GM18499 (cell line): ENCODE measurements at regions not wholly inside any gene's neighbourhood (a gene's known extent, or its start where the extent isn't known, plus 50 kb on each side); places are given as distances from the start of the nearest gene placed in this dataset.
A peak's percentile ranks its signal among the peaks of the same experiment; 100 is the strongest.

ENCODE experiments used
- ATAC-seq: cut with Tn5 transposase; IDR thresholded peaks from one replicate; pipeline ENCODE4 v1.9.1; 2021; ENCODE audit warnings: moderate number of reproducible peaks; ENCODE audit not compliant: insufficient read depth, unreplicated experiment

DNA sequence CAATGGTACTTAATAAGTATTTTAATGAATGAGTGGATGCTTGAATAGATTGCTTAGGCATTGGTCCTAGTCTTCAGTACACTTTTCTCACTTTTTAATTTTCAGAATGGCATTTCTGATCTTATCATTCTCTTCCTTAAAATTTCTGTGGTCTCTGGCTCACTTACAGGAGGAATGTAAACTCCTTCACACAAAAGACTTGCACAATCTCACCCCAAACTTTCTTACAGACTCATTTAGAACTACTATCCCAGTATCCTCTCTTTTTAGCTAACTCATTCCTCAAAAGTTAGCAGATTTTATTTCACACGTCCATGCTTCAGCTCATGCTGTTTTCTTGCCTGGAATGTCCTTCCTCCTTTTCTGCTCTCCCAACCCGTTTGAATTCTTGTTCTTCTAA is 350.1 kb downstream of the GRXCR1 start:
- no peak for ATAC-seq

DNA sequence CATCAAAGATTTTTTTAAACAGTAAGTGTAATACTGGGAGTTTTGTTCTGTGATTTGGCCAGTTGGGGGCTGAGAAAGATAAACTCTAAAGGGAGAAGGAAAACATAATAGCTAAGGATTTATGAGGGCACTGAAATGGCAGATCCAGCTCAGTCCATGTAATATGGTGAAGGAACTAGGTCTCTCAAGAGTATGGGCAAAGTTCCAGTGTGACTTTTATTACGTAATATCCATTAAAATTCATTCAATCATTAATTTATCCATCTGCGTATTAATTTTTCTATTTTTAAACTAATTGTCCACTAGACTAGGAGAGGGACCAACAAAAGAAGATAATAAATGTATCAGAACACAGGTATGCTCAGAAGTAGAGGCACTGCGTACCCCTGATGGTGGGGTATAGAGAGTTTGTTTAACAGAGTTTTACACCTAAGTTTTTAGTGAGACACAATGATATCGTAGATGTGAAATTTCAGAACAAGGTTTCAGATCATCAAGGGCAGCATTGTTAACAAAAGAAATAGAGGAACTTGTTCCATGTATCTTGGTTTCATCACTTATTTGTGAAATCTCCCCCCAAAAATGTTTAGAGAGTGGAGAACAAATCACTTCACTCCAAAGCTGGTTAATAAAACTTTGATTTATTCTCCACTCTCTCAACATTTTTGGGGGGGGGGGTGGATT is 351.1 kb downstream of the GRXCR1 start:
- ATAC-seq, result no peak

DNA sequence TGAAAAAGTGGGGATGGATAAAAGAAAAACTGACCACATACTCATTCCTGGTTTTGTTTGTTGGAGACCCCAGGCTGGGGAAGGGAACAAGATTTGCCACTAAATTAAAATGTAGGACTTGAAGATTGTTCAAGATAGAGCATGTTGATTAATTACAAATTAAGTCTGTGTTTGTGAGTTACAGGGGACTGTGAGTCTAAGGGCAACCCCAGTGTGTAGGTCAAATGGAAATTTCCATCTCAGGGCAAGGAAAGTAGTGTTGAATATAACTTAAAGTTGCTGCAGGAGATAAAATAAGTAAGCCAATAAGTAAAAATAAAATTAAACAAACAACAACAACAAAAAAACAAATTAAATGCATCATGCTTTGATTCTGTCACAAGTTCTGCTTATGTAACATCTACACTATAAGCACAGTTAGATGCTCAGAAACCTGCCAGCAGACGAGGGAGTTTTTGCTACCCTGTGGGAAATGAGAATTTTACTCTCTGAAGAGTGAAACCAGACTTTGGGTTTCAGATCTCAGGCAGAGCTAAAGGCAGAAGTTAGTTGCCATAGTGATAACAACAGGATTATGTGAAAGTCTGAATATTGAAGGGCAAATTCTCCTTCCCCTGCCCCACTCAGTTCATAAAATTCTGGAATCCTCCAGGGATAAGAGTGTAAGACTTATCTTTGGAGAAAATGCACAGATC is 352.3 kb downstream of the GRXCR1 start:
- peak; percentile 100 for ATAC-seq

DNA sequence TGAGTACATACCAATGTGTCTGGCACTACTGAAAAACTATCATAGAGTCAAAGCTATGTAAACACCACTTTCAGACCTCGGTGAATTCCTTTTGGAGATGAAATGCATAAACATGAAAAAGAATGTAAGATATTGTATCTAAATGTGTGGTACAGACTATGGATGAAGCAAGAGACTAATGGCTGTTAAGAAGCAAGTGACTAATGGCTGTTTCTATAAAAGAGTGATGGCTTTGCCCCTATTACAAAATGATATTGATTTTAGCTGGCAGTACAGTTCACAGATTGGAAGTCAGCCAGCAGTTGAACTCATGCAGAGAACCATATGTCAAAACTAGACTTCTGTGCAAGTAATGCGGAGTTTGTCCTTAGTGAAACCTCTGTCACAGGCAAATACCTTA is 359.3 kb downstream of the GRXCR1 start:
- no peak for ATAC-seq

DNA sequence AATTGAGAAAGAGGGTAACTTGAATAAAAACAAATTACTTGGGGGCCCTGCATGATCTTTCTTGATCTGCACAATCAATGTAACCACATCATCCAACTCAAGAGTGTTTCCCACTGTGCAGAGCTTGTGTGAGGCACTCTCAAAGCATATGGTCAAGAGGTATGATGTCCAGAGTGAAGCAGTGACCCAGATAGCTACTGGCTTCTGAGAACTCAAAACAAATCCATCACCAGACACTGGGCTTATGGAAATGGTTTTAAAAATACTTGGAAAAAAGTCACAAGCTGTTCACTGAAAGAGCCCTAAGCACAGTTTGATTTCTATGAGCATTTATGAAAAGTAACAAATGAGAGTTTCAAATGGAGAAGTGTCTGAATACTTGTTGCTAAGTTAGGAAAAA is 361.0 kb downstream of the GRXCR1 start:
- ATAC-seq, result no peak

DNA sequence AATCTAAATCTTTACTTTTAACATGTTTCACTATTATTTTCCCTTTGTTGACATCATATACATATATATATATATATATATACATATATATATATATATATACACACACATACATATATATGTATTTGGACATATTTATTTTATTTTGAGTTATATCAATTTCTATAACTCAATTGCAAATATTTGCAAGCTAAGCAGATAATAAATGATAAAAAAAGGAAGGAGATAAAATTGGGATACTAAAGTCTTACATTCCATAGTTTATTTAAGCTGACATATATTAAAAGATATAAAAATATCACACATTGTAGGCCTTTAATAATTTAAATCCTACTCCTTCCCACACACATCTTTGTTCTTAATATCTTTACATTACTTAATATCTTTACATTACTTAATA is 372.2 kb downstream of the GRXCR1 start:
- no peak for ATAC-seq

DNA sequence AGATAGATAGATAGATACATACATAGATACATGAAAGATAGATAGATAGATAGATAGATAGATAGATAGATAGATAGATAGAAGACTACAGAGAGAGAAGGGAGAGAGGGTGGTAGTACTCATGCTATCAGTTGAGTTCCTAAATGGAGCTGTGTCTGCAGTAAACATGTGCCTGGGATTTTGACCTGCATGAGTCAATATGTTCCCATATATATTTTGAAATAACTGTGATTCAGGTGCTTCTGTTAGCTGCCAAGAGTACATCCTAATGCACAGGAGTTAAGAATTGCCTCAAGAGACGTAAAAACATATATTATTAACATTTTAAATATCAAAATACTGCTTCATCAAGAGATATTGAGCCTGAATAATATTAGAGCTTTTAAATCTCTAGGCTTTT is 379.4 kb downstream of the GRXCR1 start:
- no peak for ATAC-seq

DNA sequence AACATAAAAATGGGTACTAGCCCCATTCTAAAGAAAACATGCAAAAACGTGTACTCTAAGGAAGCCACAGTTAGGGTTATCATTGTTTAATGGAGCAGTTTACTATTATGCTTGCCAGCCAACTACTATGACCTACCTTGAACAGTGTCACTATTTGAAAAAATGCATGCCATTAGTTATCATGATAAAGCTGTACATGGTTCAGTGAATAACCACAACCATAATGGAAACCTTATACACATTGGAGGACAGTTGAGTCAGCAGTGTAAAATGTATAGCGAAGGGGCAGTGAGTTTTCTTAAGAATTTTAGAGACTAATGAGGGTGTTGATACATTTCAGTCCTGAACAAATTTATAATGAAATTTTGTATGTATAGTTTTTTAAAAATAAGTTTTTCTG is 381.9 kb downstream of the GRXCR1 start:
- no peak for ATAC-seq

DNA sequence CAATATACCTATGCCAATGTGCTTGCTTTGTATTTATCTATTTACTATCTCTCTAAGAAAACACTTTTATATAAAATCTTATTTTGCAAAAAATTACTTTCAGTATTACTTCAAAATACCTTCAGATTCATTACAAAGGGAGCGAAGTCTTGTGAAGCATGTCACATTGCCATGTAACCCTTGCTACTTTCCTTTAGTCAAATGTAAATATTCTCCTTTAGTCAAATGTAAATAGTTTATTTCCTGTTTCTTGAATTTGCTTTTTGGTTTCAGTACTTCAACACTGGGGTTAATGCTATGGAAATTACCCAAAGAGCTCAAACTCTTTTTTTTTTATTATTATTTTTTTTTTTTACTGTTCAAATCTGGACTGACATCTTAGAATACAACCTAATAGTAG is 383.3 kb downstream of the GRXCR1 start:
- ATAC-seq, result no peak

DNA sequence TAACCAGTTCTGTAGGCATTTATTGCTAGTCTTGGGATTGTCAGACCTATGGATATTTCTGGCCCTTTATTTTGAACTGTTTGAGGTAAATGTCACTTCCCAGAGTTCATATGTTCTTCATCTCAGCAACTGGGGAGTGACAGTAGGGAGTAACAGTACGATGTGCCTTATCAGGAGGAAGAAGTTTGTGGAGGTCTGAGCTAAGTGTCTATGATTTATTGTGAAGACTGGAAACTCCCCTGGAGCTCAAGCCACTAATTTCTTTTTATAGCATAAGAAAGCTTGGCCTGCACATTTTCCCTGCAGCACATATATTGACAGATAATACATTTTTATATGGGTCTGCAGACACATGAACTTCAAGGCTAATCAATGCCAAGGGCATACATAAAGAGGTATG is 383.8 kb downstream of the GRXCR1 start:
- no peak for ATAC-seq

DNA sequence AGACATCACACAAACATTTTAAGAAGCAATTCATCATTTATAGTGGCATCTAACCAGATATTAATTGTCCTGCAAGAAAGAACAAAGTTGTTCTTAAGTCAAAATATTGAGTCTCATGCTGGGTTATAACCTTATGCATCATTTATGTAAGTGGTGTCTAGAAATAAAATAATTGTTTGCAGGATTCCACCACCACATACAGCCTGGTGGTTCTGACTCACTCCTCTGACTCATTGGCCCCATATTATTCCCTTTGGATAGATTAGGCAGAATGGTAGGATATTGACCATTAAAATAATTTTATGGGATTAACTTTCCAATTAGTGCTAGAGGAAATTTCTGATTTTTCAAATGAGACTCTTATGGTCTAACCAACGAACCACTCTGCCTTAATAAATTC is 384.5 kb downstream of the GRXCR1 start:
- no peak for ATAC-seq

DNA sequence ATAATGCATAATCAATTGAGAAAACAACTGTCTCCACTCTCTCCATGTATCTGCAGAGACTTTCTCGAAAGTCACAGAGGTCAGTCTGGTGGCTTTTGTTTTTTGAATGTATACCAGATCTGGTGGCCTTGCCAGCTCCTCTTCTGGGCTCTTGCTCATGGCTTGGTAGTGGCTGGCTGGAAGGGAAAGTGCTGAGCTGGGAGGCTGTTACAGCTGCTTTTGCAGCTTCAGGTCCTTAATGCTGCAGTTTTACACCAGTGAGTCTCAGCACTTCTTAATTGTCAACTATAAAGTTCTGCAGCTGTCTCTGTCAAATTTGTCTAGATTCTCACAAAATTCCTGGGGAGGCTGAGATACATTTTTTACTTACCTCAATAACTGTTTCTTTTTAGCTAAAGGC is 390.0 kb downstream of the GRXCR1 start:
- no peak for ATAC-seq

DNA sequence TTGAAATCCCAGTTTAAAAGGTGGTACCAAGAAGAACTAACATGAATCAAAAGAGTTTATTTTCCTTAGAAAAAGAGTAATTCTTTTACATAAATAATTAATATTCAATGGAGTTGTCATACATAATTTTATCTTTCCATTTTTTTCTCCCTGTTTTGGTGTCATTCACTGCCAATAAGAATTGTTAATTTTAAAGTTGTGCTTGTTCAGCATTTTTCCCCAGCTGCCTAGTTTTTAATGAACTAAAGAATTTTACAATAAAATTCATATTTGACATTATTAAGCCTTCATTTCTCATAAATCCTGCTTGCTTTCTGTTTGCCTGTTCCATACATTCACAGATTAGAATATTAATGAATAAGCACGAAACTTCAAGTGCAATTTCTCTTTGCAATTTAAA is 393.6 kb downstream of the GRXCR1 start:
- ATAC-seq, result no peak

DNA sequence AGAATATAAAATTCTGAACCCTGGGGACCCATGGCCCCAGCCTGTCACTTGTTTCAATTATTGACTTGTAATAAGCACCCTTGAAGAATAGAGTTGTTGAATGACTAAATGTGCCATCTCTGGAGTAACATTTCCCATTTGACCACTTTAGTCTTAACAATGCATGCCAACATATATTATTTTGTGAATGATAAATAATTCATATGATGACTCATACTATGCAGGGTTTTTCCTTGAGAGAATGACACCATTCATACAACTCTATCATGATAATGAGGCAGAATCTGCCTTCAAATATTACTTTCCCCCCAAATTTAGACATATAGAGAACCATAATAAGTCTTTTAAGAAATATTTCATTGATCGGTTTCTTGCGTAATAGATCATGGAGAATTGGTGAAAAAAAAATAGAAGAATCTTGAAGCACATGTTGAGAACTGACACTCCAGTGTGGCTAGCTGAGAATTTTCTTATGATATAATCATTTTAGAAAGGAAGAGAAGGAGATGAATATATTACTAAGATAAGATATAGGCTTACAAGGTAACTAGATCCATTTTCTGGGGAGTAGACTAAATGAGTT is 404.5 kb downstream of the GRXCR1 start:
- no peak for ATAC-seq

DNA sequence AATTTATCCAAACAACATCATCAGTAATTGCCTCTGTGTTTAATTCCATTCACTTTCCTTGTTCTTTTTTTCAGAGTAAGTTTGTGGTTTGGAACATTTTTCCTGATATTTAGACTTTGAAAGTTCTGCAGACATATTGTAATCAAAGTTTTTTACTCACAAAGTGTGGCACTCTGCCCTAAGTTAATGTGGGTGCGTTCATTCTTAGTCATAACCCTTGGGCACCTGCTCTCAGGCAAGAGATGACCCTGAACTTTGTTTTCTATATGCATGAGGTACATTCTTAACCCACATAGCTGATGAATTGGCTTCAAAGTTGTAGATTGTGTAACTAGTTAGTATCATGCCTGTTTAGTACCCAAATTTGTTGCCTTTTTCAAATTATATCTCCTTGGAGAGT is 424.3 kb downstream of the GRXCR1 start:
- ATAC-seq, result no peak

DNA sequence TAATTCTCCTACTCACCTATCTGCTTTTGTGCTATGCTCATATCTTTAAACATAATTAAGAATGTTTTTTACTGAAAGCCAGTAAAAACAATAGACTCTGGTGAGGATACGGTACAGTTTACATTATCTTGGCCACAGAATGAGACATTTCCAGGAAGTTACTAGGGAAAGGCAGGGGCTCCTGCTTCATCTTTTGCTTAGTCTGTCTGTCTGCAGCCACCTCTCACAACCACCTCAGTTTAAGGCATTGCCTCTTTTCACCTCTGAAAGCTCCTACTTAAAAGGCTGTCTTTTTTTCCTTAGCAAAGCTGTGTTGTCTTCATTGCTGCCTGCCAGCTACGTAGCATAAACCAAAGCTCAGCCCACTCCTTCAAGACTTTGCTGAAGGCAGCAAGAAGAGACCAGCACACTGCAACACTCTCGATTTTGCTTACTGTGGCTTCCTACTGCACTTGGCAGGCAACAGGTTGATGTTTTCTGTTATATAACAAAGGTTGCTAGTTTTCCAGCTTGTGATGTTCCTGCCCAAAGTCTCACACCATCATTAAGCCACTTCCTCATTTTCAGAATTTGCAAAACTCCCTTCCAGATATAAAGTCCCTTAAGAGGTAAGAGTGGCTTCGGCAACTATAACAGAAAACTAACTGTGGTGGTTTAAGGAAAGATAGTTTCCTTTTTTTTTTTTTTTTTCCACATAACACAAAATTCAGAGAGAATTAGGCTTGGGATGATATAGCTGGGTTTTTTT is 432.9 kb downstream of the GRXCR1 start:
- no peak for ATAC-seq

DNA sequence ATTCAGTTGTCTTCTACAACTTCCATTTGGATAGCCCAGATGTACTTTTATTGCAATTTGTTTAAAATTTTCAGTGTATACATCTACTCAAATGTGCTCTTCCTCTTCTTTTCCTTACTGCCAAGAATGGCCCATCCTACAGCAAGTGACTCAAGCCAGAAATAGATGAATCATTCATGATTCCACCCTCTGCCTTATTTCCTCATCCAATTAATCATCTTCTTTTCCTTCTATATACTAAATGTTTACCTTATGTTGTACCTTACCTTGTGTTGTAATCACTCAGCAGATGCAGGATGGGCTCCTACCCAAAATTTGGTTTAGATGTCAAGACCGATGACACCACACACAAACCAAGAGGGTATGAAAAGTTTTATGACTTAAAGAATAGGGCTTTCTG is 437.8 kb downstream of the GRXCR1 start:
- ATAC-seq, result no peak

DNA sequence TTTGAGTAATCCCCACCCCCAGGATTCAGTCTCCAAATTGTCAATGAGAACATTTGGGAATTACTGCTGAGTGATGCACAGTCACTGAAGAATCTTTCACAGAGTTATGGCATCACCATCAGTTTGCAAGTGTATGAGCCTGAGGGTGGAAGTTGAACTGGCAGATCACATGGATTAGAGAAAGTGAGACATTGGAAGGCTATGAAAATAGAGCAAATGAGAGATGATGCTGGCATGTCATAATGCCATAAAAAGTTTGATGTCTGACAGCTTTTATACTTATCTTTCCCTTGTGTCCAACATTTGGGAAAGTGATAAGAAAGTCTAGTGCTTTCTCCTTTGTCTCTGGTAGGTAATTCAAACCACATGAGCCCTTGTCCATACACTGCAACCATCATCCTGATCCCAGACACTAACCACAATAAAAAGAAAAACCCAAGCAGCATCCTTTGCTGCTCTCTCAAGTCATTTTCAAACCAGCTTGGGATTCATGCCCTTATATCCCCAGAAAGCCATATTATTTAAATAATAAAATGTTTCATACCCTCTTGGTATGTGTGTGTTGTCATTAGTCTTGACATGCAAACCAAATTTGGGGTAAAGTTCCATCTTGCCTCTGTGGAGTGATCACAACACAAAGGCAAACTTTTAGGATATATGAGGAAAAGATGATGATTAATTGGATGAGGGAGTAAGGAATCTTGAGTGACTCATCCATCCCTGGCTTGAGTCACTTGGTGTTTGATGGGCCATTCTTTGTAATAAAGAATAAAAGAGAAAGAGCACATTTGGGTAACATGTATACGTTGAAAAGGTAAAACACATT is 438.9 kb downstream of the GRXCR1 start:
- no peak for ATAC-seq

DNA sequence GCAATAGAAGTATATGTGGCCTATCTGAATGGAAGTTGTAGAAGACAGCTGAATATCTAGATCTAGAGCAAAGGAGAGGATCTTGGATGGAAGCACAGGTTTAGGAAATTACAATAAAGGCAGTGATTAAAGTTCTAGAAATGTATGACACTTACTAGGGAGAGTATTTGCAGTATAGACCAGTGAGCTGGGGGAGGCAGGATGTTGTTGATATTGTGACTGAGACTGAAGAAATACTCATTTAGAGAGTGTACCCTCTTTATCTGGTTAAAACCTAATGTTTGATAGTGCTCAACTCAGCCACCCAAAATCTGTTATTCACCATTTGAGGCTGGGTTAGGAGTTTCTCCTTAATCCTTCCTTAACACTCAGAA is 439.5 kb downstream of the GRXCR1 start:
- no peak for ATAC-seq

DNA sequence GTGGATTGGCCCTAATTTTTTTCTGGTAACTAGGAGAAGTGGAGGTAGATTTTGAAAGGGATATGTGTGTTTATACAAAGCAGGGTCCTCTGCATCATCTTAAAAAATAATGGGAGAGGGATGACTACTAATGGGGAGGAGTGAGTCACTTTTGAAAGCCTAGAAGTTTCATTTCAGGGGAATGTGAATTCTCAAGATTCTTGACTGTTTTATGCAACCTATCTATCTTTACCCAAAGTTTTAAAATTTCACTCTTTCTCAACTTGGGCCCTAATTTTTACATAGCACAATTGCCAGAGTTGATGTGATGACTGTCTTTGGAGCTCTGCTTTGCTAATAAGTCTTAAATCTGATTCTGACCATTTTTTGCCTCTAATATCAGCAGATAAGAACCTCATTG is 445.2 kb downstream of the GRXCR1 start:
- no peak for ATAC-seq
